ENCODE measurements at regions not wholly inside any gene's neighbourhood (a gene's known extent, or its start where the extent isn't known, plus 50 kb on each side); places are given as distances from the start of the nearest gene placed in this dataset.

- TF ChIP-seq POLR2A (IDR thresholded peaks at IDR 0.05) (no peak), CTCF (IDR thresholded peaks at IDR 0.05) (no peak)
- intact Hi-C loops (cut with DNase I; ENCODE audit: low total_unique reads): no loop called here
- no peak overlapping the region for H3K4me3 ChIP-seq (ENCODE audit: low read depth, poor library complexity, severe bottlenecking)
- DNase-seq (ENCODE audit: low spot score in 2 of 2): no peak
These were observed 498.1 kb upstream of the RGMA start for GRCh38 chr15:93587059-93587521.

DNA sequence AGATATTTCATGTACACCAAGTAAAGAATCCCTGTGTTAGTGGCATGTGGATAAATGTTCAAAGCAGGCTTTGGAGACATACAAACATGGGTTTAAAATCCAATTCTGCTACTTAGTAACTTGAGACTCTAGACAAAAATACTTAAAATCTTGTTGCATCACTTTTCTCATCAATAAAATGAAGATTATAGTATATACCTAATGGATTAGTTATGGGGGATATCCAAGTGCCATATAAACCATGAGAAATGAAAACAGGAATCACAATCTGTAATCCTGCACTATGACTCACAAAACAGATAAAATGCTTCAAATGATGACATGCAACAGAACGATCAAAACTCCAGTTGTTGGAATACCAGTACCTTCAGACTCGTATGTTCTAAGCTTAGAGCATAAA lies 496.0 kb upstream of the RGMA start:
- intact Hi-C loops (cut with DNase I; ENCODE audit: low total_unique reads): no loop called here
- no peak for TF ChIP-seq POLR2A (IDR thresholded peaks at IDR 0.05)
- TF ChIP-seq CTCF (IDR thresholded peaks at IDR 0.05): no peak
- 65 to 70% methylated on average over 2 of the region's 2 CpGs for WGBS, 2 donors
- DNase-seq (ENCODE audit: low spot score in 2 of 2): no peak
- no peak overlapping the region for H3K4me3 ChIP-seq (ENCODE audit: low read depth, poor library complexity, severe bottlenecking)

DNA sequence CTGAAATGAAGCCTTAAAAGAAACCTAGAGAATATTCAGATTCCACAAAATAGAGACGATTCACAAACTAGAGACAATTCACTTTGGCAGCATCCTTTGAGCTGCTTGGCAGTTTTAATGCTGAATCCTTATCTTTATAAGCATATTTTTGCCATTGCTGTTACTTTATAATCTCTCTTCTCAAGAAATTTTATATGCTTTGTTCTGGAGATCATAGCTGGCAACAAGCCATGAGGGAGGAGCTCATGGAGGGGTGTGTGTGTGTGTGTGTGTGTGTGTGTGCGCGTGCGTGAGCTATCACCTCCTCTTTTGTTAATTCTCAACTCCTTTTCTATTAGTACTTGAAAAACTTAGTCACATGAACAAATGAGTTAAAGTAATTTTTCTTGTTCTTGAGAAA lies 495.0 kb upstream of the RGMA start:
- intact Hi-C loops (cut with DNase I; ENCODE audit: low total_unique reads): no loop called here
- no peak for DNase-seq (ENCODE audit: low spot score in 2 of 2)
- no peak for TF ChIP-seq CTCF (IDR thresholded peaks at IDR 0.05)
- 42 to 48% methylated on average over 4 of the region's 4 CpGs for WGBS, 2 donors
- no peak overlapping the region for H3K4me3 ChIP-seq (ENCODE audit: low read depth, poor library complexity, severe bottlenecking)

GRCh38 chr15:93583552-93583951 lies 494.5 kb upstream of the RGMA start:
- no peak for TF ChIP-seq POLR2A (IDR thresholded peaks at IDR 0.05)
- no peak overlapping the region for H3K4me3 ChIP-seq (ENCODE audit: low read depth, poor library complexity, severe bottlenecking)
- intact Hi-C loops (cut with DNase I; ENCODE audit: low total_unique reads): no loop called here
- 45 to 61% methylated on average over 3 of the region's 3 CpGs for WGBS, 2 donors
- no peak for DNase-seq (ENCODE audit: low spot score in 2 of 2)

DNA sequence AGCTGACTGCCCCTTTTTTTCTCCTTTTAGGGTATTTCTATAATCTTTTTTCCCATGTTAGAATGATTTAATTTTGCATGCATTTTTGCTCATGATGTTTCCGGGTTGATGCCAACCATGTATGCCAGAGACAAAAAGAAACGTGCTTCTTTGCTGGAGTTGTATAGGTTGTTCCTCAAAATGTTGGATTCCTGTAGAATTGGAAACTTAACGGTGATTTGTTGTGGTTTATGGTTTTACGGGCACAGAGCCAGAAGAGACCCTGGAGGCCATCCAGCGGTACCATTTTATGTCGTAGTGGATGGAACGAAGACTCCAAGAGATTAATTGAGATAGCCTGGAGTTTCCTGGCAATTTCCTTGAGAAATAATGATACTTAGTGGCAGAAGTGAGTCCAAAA lies 481.5 kb upstream of the RGMA start:
- DNase-seq (ENCODE audit: low spot score in 2 of 2): no peak
- TF ChIP-seq POLR2A (IDR thresholded peaks at IDR 0.05) (no peak), CTCF (IDR thresholded peaks at IDR 0.05) (no peak)
- no peak overlapping the region for H3K4me3 ChIP-seq (ENCODE audit: low read depth, poor library complexity, severe bottlenecking)
- WGBS, 2 donors: 69 to 74% methylated on average over 7 of the region's 7 CpGs
- intact Hi-C loops (cut with DNase I; ENCODE audit: low total_unique reads): no loop called here

GRCh38 chr15:93566762-93567161 lies 477.8 kb upstream of the RGMA start:
- H3K4me3 ChIP-seq (ENCODE audit: low read depth, poor library complexity, severe bottlenecking): no peak overlapping the region
- DNase-seq (ENCODE audit: low spot score in 2 of 2): no peak
- 12 to 24% methylated on average over 3 of the region's 3 CpGs for WGBS, 2 donors
- intact Hi-C loops (cut with DNase I; ENCODE audit: low total_unique reads): no loop called here
- no peak for TF ChIP-seq CTCF (IDR thresholded peaks at IDR 0.05)
- no peak for TF ChIP-seq POLR2A (IDR thresholded peaks at IDR 0.05)
